Osteoblast (primary cell): ENCODE measurements at regions not wholly inside any gene's neighbourhood (a gene's known extent, or its start where the extent isn't known, plus 50 kb on each side); places are given as distances from the start of the nearest gene placed in this dataset.

Experiments used
- DNase-seq: peaks from one replicate; pipeline ENCODE4 v3.0.0; 2011; ENCODE audit warnings: low spot score, mixed read lengths; ENCODE audit not compliant: insufficient read length; ENCODE audit errors: missing footprints
- H2AFZ ChIP-seq: 2 replicates; pipeline ENCODE4 v1.6.0; 2011; ENCODE audit warnings: mild to moderate bottlenecking, low read length
- H3K27ac ChIP-seq: 2 replicates; pipeline ENCODE4 v1.5.1; 2011; ENCODE audit warnings: mild to moderate bottlenecking, low read depth, low read length, moderate library complexity
- H3K27me3 ChIP-seq: 2 replicates; pipeline ENCODE4 v1.6.0; 2012; ENCODE audit warnings: mild to moderate bottlenecking, control low read depth, inconsistent platforms, low read length, moderate library complexity; ENCODE audit not compliant: insufficient read depth
- H3K36me3 ChIP-seq: 2 replicates; pipeline ENCODE4 v1.5.1; 2011; ENCODE audit warnings: mild to moderate bottlenecking, low read length, control low read depth, moderate library complexity; ENCODE audit not compliant: insufficient read depth
- H3K4me1 ChIP-seq: 2 replicates; pipeline ENCODE4 v1.5.1; 2011; ENCODE audit warnings: mild to moderate bottlenecking, low read length, control low read depth, moderate library complexity; ENCODE audit not compliant: insufficient read depth
- H3K4me2 ChIP-seq: 2 replicates; pipeline ENCODE4 v1.6.0; 2011; ENCODE audit warnings: mild to moderate bottlenecking, low read length; ENCODE audit not compliant: insufficient read depth
- H3K4me3 ChIP-seq: fragments of 200-600 bp; sonication (generic); 3 replicates; pipeline ENCODE4 v1.5.1; 2012; ENCODE audit warnings: mild to moderate bottlenecking, low read length, inconsistent platforms; ENCODE audit not compliant: insufficient read depth
- H3K79me2 ChIP-seq: 2 replicates; pipeline ENCODE4 v1.6.0; 2012; ENCODE audit warnings: mild to moderate bottlenecking, low read length, control low read depth, inconsistent platforms; ENCODE audit not compliant: insufficient read depth
- H3K9me3 ChIP-seq: 2 replicates; pipeline ENCODE4 v1.5.1; 2011; ENCODE audit warnings: low read depth, low read length, control low read depth
- H4K20me1 ChIP-seq: 2 replicates; pipeline ENCODE4 v1.6.0; 2012; ENCODE audit warnings: mild to moderate bottlenecking, low read length, control low read depth; ENCODE audit not compliant: insufficient read depth
- CTCF ChIP-seq: IDR thresholded peaks from 2 replicates; pipeline ENCODE4 v1.5.1; 2011; ENCODE audit warnings: mild to moderate bottlenecking, low read depth, low read length, moderate library complexity; ENCODE audit errors: extremely low read depth

- Histone ChIP-seq H3K27me3 (peaks cover 11% of the 10 kb centered on the region), H3K36me3 (no peaks in the 10 kb centered on the region), H3K4me3 (no peak overlapping the region), H3K4me2 (no peak overlapping the region), H2AFZ (no peak overlapping the region), H3K4me1 (no peaks in the 10 kb centered on the region), H4K20me1 (no peaks in the 10 kb centered on the region), H3K27ac (no peak overlapping the region), H3K79me2 (no peaks in the 10 kb centered on the region), H3K9me3 (no peaks in the 10 kb centered on the region)
- TF ChIP-seq CTCF, result no peak
- DNase-seq, result no peak
Measured at GRCh38 chr9:81466981-81467380, 222.4 kb downstream of the TLE1 start.

- Histone ChIP-seq H3K27me3 (peaks cover 7% of the 10 kb centered on the region), H4K20me1 (no peaks in the 10 kb centered on the region), H3K4me2 (peak overlapping the region; percentile 65), H3K4me1 (no peaks in the 10 kb centered on the region), H3K36me3 (no peaks in the 10 kb centered on the region), H3K79me2 (no peaks in the 10 kb centered on the region), H3K27ac (no peak overlapping the region), H3K4me3 (peak overlapping the region; percentile 37), H3K9me3 (no peaks in the 10 kb centered on the region), H2AFZ (peak overlapping the region; percentile 43)
- TF ChIP-seq CTCF, result peak; percentile 21
- peak; percentile 84 for DNase-seq
Measured at GRCh38 chr9:81465468-81466011, 223.8 kb downstream of the TLE1 start.

GRCh38 chr9:81462801-81463200 lies 226.5 kb downstream of the TLE1 start:
- H3K9me3 ChIP-seq, result no peaks in the 10 kb centered on the region
- H3K4me1 ChIP-seq, result no peaks in the 10 kb centered on the region
- H2AFZ ChIP-seq, result no peak overlapping the region
- H3K27ac ChIP-seq, result no peak overlapping the region
- H3K27me3 ChIP-seq, result no peaks in the 10 kb centered on the region
- no peak for TF ChIP-seq CTCF
- no peak overlapping the region for H3K4me3 ChIP-seq
- H3K36me3 ChIP-seq, result no peaks in the 10 kb centered on the region
- H3K4me2 ChIP-seq, result no peak overlapping the region
- DNase-seq, result no peak
- H4K20me1 ChIP-seq, result no peaks in the 10 kb centered on the region
- H3K79me2 ChIP-seq, result no peaks in the 10 kb centered on the region

DNA sequence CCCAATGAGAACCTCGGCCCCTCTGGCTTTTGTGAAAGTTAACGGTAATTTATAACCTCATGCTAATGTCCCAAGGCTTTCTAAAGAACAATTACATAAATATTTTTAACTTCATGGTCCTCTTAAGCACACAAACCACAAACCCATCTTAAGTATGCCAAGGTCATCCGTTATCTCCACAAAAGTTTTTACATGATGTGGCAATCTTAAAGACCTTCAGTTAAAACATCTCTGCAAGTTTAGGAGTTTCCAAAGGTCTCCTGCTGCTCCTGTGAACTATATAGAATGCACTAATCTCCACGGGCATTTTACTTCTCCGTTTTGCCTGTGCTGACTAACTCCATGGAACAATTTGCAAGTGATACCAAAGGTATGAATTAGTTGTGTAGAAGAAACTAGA lies 228.2 kb downstream of the TLE1 start:
- no peak for DNase-seq
- no peak for TF ChIP-seq CTCF

More for the DNA sequence above, 228.2 kb downstream of the TLE1 start:
- H3K27ac ChIP-seq, result no peak overlapping the region
- no peaks in the 10 kb centered on the region for H3K9me3 ChIP-seq
- H3K36me3 ChIP-seq, result no peaks in the 10 kb centered on the region
- no peaks in the 10 kb centered on the region for H4K20me1 ChIP-seq
- H3K4me2 ChIP-seq, result no peak overlapping the region
- H3K27me3 ChIP-seq, result no peaks in the 10 kb centered on the region
- peaks cover 5% of the 10 kb centered on the region for H3K4me1 ChIP-seq
- no peak overlapping the region for H3K4me3 ChIP-seq
- H3K79me2 ChIP-seq, result no peaks in the 10 kb centered on the region
- H2AFZ ChIP-seq, result no peak overlapping the region
